ACC112 (cell line): ENCODE measurements at regions not wholly inside any gene's neighbourhood (a gene's known extent, or its start where the extent isn't known, plus 50 kb on each side); places are given as distances from the start of the nearest gene placed in this dataset.
A peak's percentile ranks its signal among the peaks of the same experiment; 100 is the strongest.

Source experiments
- H2AFZ ChIP-seq: fragments of 200-600 bp; sonication (generic); one replicate; pipeline ENCODE4 v1.6.0; 2017; ENCODE audit warnings: antibody characterized with exemption, low read length; ENCODE audit not compliant: unreplicated experiment
- H3K27ac ChIP-seq: fragments of 200-600 bp; sonication (generic); 2 replicates; pipeline ENCODE4 v1.5.1; 2014; ENCODE audit warnings: low read depth, mild to moderate bottlenecking, antibody characterized with exemption, low read length, moderate library complexity
- H3K27me3 ChIP-seq: fragments of 200-600 bp; sonication (generic); 2 replicates; pipeline ENCODE4 v1.6.1; 2014; ENCODE audit warnings: mild to moderate bottlenecking, antibody characterized with exemption, low read length, moderate library complexity, mixed read lengths; ENCODE audit not compliant: insufficient read depth
- H3K36me3 ChIP-seq: fragments of 200-600 bp; sonication (generic); 2 replicates; pipeline ENCODE4 v1.6.1; 2016; ENCODE audit warnings: mild to moderate bottlenecking, antibody characterized with exemption, low read length, moderate library complexity, mixed read lengths; ENCODE audit not compliant: insufficient read depth
- H3K4me1 ChIP-seq: fragments of 200-600 bp; sonication (generic); one replicate; pipeline ENCODE4 v1.6.1; 2016; ENCODE audit warnings: low read length, mixed read lengths; ENCODE audit not compliant: insufficient read depth, unreplicated experiment, control insufficient read depth
- H3K4me3 ChIP-seq: fragments of 200-600 bp; sonication (generic); 2 replicates; pipeline ENCODE4 v1.5.1; 2014; ENCODE audit warnings: mild to moderate bottlenecking, low read depth, low read length
- H3K79me2 ChIP-seq: fragments of 200-600 bp; sonication (generic); one replicate; pipeline ENCODE4 v1.6.0; 2016; ENCODE audit warnings: low read length; ENCODE audit not compliant: control insufficient read depth, unreplicated experiment, insufficient read depth

DNA sequence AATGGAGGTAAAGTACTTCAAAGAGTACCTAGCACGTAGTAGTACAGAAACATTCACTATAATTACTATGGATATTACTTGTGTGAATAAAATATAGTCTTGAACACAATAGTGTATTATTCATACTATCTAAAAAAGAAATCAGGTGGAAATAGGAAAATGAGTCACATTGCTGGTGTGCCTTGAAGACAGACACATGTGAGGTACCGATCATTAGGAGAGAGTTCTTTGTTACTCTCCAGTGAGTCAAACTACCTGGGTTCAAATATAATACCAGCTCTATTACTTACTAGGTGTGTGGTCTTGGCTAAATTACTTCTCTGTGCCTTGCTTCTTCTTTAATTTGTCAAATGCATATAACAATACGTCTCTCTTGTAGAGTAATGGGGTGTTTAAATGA, 50.8 kb upstream of the BEND6 start:
- Histone ChIP-seq H3K36me3 (0 out of 2 replicates have a peak, but pooled peaks cover under 1% of the 10 kb centered on the region), H3K27ac (no peak overlapping the region), H3K27me3 (no peaks in the 10 kb centered on the region), H3K4me1 (peaks cover 47% of the 10 kb centered on the region), H2AFZ (no peak overlapping the region), H3K79me2 (peaks cover 46% of the 10 kb centered on the region), H3K4me3 (no peak overlapping the region)

DNA sequence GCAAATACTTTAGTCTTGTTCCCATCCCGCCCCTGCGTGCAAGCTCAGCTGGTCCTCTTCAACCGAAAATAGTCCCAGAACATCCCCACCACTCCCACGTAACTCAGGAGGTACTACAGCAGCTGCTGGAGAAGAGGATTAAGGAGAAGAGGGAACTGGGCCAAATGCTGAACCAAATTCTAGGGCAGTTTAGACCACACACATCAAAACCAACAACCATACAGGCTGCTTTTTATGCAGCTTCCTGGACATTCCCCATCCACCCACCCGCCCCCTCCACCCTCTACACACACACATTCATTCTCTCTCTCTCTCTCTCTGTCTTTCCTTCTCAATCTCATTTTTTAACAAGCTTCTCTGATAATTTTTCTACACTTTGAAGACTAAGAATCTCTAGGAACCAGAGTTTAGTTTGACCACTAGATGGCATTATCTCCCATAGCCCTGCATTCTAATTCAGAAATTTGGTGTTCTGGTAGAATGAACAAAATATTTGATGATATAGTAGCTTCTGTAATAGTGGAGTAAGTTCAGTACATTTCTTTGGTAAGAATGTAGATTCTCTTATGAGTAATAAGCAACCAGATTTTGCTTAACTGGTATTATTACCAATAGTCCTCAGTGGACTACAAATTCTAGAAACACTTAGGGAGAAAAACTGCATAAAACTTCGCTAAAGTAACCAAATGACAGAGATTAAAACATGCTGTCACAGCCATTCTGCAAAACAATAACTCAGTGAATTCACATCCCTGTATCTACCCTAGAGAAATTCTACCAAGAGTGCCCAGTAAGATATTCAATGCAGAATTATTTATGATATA, 52.1 kb upstream of the BEND6 start:
- Histone ChIP-seq H3K4me3 (peak overlapping the region; percentile 40), H3K36me3 (peaks cover 13% of the 10 kb centered on the region; the same call in 1 of the 2 replicates), H3K27me3 (no peaks in the 10 kb centered on the region), H2AFZ (peak overlapping the region; percentile 60), H3K27ac (peak overlapping the region; percentile 79), H3K79me2 (peaks cover 41% of the 10 kb centered on the region), H3K4me1 (peaks cover 56% of the 10 kb centered on the region)

DNA sequence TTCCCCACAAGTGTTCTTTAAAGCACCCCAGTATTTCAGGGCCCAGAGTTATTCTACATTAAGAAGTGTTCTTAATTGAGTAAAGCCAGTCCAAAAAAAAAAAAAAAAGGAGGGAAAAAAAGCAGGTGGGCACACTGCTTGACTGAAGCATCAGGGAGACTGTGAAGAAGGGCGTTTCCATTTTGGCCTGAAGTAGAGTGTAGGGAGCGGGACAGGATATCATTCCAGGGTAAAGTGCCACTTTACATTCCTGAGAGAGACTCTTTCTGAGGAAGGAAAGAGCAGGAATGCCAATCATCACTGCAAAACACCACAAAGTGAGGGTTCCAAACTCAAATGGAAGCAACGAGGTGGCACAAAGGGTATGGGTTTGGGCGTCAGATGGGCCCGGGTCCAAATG, 54.1 kb upstream of the BEND6 start:
- H3K4me1 ChIP-seq = peaks cover 42% of the 10 kb centered on the region
- peaks cover 19% of the 10 kb centered on the region; the same call in 1 of the 2 replicates for H3K36me3 ChIP-seq
- no peak overlapping the region for H3K4me3 ChIP-seq
- no peaks in the 10 kb centered on the region for H3K27me3 ChIP-seq
- no peak overlapping the region for H3K27ac ChIP-seq
- H3K79me2 ChIP-seq = peaks cover 31% of the 10 kb centered on the region
- H2AFZ ChIP-seq = no peak overlapping the region

DNA sequence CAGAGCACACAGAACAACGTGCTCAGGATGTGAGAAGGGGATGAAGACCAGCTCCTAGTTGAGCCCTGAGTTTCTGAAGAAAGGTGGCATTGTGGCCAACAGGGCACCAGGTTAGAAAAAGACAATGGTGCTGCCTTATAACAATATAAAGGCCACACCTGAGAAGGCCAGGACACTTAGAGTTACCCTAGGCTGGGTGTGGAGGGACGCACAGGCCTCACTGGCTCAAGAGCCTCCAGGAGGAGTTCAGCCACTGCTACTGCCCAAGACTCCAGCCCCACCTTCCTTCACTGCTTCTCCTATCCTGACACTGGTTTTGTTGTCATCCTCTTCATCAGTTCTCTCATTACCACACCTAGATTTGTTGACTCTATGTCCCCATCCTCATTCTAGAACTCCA, 55.2 kb upstream of the BEND6 start:
- Histone ChIP-seq H3K4me1 (peaks cover 42% of the 10 kb centered on the region), H3K27ac (peak overlapping the region; percentile 57), H3K27me3 (no peaks in the 10 kb centered on the region), H2AFZ (no peak overlapping the region), H3K36me3 (peaks cover 19% of the 10 kb centered on the region; the same call in 1 of the 2 replicates), H3K79me2 (peaks cover 28% of the 10 kb centered on the region), H3K4me3 (no peak overlapping the region)

DNA sequence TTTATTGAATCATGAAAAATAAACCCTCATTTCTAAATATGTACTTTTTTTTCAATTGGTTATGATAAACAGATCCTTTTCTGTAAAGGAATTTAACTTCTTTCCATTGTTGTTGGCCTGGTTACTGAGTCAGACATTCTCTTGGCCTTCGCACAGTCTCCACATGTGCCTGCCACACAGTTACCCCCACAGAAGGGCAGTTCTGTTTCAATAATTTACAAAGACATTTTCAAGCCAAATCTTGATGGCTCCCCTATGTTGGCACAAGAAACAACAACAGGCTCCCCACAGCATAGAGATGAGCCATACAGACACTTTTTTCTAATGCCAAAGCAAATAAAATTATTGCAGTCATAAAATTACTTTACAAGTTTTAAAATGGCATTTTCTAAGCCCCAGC, 55.6 kb upstream of the BEND6 start:
- H2AFZ ChIP-seq = no peak overlapping the region
- no peaks in the 10 kb centered on the region for H3K27me3 ChIP-seq
- H3K4me3 ChIP-seq = no peak overlapping the region
- peaks cover 19% of the 10 kb centered on the region; the same call in 1 of the 2 replicates for H3K36me3 ChIP-seq
- peaks cover 42% of the 10 kb centered on the region for H3K4me1 ChIP-seq
- peak overlapping the region; percentile 57 for H3K27ac ChIP-seq
- H3K79me2 ChIP-seq = peaks cover 28% of the 10 kb centered on the region

DNA sequence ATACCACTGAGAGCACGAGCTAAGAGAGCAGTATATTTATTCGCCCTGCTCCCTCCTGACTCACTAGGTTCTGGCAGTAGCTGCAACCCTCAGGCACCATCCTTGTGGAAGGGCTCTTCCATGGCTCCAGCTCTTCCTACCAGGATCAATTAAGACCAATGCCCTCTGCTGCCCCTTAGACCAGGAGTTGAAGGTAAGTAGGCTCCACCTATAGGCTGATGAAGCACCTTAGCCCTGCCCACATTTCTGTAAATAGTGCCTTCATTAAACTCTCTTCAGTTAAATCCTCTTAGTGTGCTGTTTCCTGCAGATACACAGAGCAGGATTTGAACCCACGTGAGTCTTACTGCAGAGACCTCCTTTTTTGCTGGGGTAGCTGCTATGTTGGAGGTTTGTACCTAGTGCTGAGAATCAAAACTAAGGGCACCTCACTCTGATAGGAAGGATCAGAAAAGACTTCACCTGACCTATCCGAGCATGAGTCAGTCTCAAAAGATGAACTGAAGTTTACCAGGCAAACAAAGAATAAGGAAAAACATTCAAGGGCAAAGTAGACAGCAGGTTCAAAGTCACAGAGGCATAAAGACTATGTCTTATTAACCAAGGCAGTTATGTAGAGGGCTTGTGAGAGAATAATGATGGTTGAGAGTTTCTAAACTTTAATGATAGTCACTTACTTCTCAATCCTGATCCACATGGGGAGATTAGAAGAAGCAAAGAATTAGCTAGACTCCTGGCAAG, 56.9 kb upstream of the BEND6 start:
- Histone ChIP-seq H3K79me2 (peaks cover 24% of the 10 kb centered on the region), H3K27ac (no peak overlapping the region), H3K4me3 (no peak overlapping the region)

DNA sequence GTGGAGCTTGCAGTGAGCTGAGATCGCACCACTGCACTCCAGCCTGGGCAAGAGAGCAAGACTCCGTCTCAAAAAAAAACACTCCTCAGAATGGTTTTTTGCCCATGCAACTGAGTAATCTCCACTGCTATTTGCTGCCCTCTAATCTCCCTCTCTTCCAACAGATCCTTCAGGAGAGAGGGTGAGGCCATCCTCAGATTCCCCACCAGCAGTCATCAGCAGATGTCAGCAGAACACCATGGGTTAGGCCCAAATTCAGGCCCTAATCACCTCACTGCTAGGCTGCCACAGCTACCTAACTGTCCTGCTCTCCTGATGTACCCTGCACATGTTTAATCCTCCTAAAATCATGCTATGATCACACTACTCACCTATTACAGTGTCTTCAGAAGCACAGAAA, 63.2 kb upstream of the BEND6 start:
- Histone ChIP-seq H3K79me2 (peaks cover 14% of the 10 kb centered on the region), H3K4me3 (no peak overlapping the region), H2AFZ (no peak overlapping the region), H3K27ac (peak overlapping the region; percentile 95), H3K36me3 (peaks cover 9% of the 10 kb centered on the region; the same call in 1 of the 2 replicates), H3K27me3 (no peaks in the 10 kb centered on the region), H3K4me1 (peaks cover 38% of the 10 kb centered on the region)

More for the DNA sequence above, 56.9 kb upstream of the BEND6 start:
- Histone ChIP-seq H3K27me3 (no peaks in the 10 kb centered on the region), H2AFZ (no peak overlapping the region), H3K36me3 (peaks cover 19% of the 10 kb centered on the region; the same call in 1 of the 2 replicates), H3K4me1 (peaks cover 37% of the 10 kb centered on the region)

DNA sequence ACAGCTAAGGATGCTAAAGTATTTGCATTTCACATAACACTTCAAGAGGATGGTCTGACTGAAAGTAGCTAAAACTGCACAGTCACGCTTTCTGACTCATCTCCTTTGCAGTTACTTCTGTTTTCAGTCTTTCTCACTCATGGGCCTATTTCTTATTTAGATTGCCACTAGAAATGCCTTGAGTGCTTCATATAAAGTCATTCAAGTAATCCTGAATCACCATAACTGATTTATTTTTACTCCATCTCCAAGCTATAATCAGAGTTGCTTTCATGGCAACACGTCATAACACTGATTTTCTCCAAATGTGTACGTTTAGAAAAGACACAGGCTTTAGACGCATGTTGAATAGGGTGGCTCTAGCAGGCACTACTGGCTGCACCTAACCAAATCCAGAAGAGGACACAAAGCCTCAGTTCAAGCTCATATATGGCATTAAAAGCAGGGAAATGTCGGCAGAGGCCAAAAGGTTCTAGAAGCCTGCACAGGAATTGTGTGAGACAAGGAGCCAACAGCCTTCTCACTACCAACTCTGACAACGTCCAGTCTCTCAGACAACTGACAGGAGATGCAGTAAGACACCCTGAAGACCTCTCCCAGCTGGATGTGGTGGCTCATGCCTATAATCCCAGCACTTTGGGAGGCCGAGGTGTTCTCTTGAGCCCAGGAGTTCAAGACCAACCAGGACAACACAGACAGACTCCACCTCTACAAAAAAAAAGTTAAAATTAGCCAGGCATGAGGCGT, 64.1 kb upstream of the BEND6 start:
- Histone ChIP-seq H3K36me3 (peaks cover 9% of the 10 kb centered on the region; the same call in 1 of the 2 replicates), H3K27ac (peak overlapping the region; percentile 95), H2AFZ (peak overlapping the region; percentile 19), H3K4me3 (no peak overlapping the region), H3K79me2 (peaks cover 14% of the 10 kb centered on the region), H3K4me1 (peaks cover 39% of the 10 kb centered on the region), H3K27me3 (no peaks in the 10 kb centered on the region)

DNA sequence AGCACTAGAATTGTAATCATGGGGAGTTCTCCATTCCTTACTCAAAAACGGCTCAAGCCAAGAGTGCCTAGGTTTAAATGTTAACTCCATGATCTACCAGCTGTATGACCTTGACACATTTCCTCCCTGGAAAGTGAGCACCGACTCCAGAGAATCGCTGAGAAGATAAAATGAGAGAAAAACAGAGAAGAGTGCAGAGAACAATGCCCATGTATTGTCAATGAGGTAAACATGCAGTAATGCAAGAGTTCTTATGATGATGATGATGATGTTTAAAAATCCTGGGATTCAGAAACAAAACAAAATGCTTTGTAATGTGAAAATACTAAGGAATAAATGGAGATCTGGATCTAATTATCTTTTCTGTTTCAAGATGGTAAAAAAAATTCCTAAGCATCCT, 64.8 kb upstream of the BEND6 start:
- no peaks in the 10 kb centered on the region for H3K27me3 ChIP-seq
- no peak overlapping the region for H2AFZ ChIP-seq
- peaks cover 39% of the 10 kb centered on the region for H3K4me1 ChIP-seq
- peaks cover 12% of the 10 kb centered on the region; the same call in 1 of the 2 replicates for H3K36me3 ChIP-seq
- H3K4me3 ChIP-seq = no peak overlapping the region
- peaks cover 14% of the 10 kb centered on the region for H3K79me2 ChIP-seq
- H3K27ac ChIP-seq = peak overlapping the region; percentile 95

DNA sequence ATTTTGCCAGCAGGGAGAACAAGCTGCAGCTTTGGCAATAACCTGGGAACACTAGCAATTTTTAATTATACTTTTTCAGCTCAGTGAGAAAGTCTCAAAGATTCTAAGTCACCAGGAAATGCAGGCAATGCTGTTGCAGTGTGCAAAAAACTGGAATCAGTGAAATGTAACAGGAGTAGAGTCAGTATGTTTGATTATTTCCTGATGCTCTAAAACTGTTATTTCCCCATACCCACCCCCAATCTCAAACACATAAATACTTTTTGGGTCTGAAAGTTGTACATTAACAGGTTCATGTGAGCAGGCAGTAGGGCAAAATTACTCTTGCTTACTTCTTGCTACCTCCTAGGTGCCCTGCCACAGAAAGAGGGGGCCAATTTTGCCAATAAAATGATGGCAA, 65.4 kb upstream of the BEND6 start:
- Histone ChIP-seq H3K4me1 (peaks cover 39% of the 10 kb centered on the region), H3K79me2 (peaks cover 14% of the 10 kb centered on the region), H3K27ac (peak overlapping the region; percentile 95), H3K27me3 (no peaks in the 10 kb centered on the region), H3K36me3 (peaks cover 12% of the 10 kb centered on the region; the same call in 1 of the 2 replicates), H3K4me3 (no peak overlapping the region), H2AFZ (no peak overlapping the region)
